ENCODE measurements at regions not wholly inside any gene's neighbourhood (a gene's known extent, or its start where the extent isn't known, plus 50 kb on each side); places are given as distances from the start of the nearest gene placed in this dataset.

- POLR2A ChIA-PET = no interaction called here
- Histone ChIP-seq H3K27ac (ENCODE audit: low read depth in 1 of 2, low read length in 2 of 2) (no peak overlapping the region), H3K9me3 (ENCODE audit: control insufficient read depth in 1 of 2, insufficient read depth in 1 of 2, low read length in 2 of 2) (no peaks in the 10 kb centered on the region), H3K4me1 (ENCODE audit: insufficient read depth, low read length) (no peaks in the 10 kb centered on the region), H3K27me3 (ENCODE audit: control insufficient read depth in 1 of 2, insufficient read depth in 2 of 2, low read length in 2 of 2) (no peaks in the 10 kb centered on the region), H3K36me3 (ENCODE audit: insufficient read depth, low read length) (no peaks in the 10 kb centered on the region), H3K4me3 (ENCODE audit: low read length) (no peak overlapping the region)
- peaks cover 13% of the 10 kb centered on the region for H3K4me1 Mint-ChIP-seq (ENCODE audit: low read depth)
- TF ChIP-seq CTCF (IDR thresholded peaks at IDR 0.05) = no peak
- H3K4me3 Mint-ChIP-seq = no peak overlapping the region
- CTCF ChIA-PET = interaction anchor here (1.0 kb wide), 1 partner anchor 9 kb away, joined by 3 read pairs; no protein-coding TSS in a partner anchor
- no peaks in the 10 kb centered on the region for H3K9me3 Mint-ChIP-seq
- DNase-seq (no peak), ATAC-seq (ENCODE audit: poor library complexity) (no peak)
- no peaks in the 10 kb centered on the region for H3K36me3 Mint-ChIP-seq (ENCODE audit: low read depth)
- no peaks in the 10 kb centered on the region for H3K27me3 Mint-ChIP-seq
- H3K27ac Mint-ChIP-seq = no peak overlapping the region
- intact Hi-C loops (cut with DNase I, micrococcal nuclease) = no loop called here
Measured at GRCh38 chrX:140917354-140918115, 84.9 kb upstream of the SPANXB1 start.

GRCh38 chrX:140918398-140919038, 83.9 kb upstream of the SPANXB1 start:
- POLR2A ChIA-PET = no interaction called here
- Mint-ChIP-seq H3K27me3 (no peaks in the 10 kb centered on the region), H3K4me1 (ENCODE audit: low read depth) (peaks cover 13% of the 10 kb centered on the region), H3K36me3 (ENCODE audit: low read depth) (no peaks in the 10 kb centered on the region), H3K27ac (no peak overlapping the region), H3K9me3 (no peaks in the 10 kb centered on the region), H3K4me3 (no peak overlapping the region)
- Histone ChIP-seq H3K36me3 (ENCODE audit: insufficient read depth, low read length) (no peaks in the 10 kb centered on the region), H3K4me3 (ENCODE audit: low read length) (no peak overlapping the region), H3K4me1 (ENCODE audit: insufficient read depth, low read length) (no peaks in the 10 kb centered on the region), H3K9me3 (ENCODE audit: control insufficient read depth in 1 of 2, insufficient read depth in 1 of 2, low read length in 2 of 2) (no peaks in the 10 kb centered on the region), H3K27ac (ENCODE audit: low read depth in 1 of 2, low read length in 2 of 2) (no peak overlapping the region), H3K27me3 (ENCODE audit: control insufficient read depth in 1 of 2, insufficient read depth in 2 of 2, low read length in 2 of 2) (no peaks in the 10 kb centered on the region)
- TF ChIP-seq CTCF (IDR thresholded peaks at IDR 0.05) = no peak
- ATAC-seq (ENCODE audit: poor library complexity) (peak; percentile 87), DNase-seq (peak in 7 of 14 experiments; percentile 3 to 75 (median 38))
- intact Hi-C loops (cut with DNase I, micrococcal nuclease) = no loop called here
- CTCF ChIA-PET = interaction anchor here (1.0 kb wide), 1 partner anchor 10 kb away, joined by 3 read pairs; no protein-coding TSS in a partner anchor

- POLR2A ChIA-PET = no interaction called here
Measured at GRCh38 chrX:140920416-140920815, 82.0 kb upstream of the SPANXB1 start.

More at GRCh38 chrX:140920416-140920815, 82.0 kb upstream of the SPANXB1 start:
- H3K27ac Mint-ChIP-seq = no peak overlapping the region
- Histone ChIP-seq H3K9me3 (ENCODE audit: control insufficient read depth in 1 of 2, insufficient read depth in 1 of 2, low read length in 2 of 2) (no peaks in the 10 kb centered on the region), H3K4me3 (ENCODE audit: low read length) (no peak overlapping the region), H3K27me3 (ENCODE audit: control insufficient read depth in 1 of 2, insufficient read depth in 2 of 2, low read length in 2 of 2) (no peaks in the 10 kb centered on the region), H3K4me1 (ENCODE audit: insufficient read depth, low read length) (no peaks in the 10 kb centered on the region), H3K36me3 (ENCODE audit: insufficient read depth, low read length) (no peaks in the 10 kb centered on the region), H3K27ac (ENCODE audit: low read depth in 1 of 2, low read length in 2 of 2) (no peak overlapping the region)
- H3K4me3 Mint-ChIP-seq = no peak overlapping the region
- H3K27me3 Mint-ChIP-seq = no peaks in the 10 kb centered on the region
- DNase-seq = no peak
- CTCF ChIA-PET = no interaction called here
- H3K4me1 Mint-ChIP-seq (ENCODE audit: low read depth) = peaks cover 13% of the 10 kb centered on the region
- no peak for TF ChIP-seq CTCF (IDR thresholded peaks at IDR 0.05)
- intact Hi-C loops (cut with DNase I, micrococcal nuclease) = no loop called here
- H3K9me3 Mint-ChIP-seq = no peaks in the 10 kb centered on the region
- ATAC-seq (ENCODE audit: poor library complexity) = no peak
- no peaks in the 10 kb centered on the region for H3K36me3 Mint-ChIP-seq (ENCODE audit: low read depth)

Measured in CD4-positive, alpha-beta T cell (primary cell).